Liver (tissue), 6 donors: ENCODE measurements at regions not wholly inside any gene's neighbourhood (a gene's known extent, or its start where the extent isn't known, plus 50 kb on each side); places are given as distances from the start of the nearest gene placed in this dataset.
"Not testable (repeated sequence)": the region's sequence is repeated elsewhere in the genome, so short reads cannot be mapped to it uniquely, and the experiment has no call there.

Experiments used
- DNase-seq: peaks from one replicate; pipeline ENCODE4 v3.0.0-alpha.2; 2017; ENCODE audit warnings: low spot score
- H3K27ac ChIP-seq, 2 donors: one replicate each; pipeline ENCODE4 v1.7.0; 2013; ENCODE audit warnings: inconsistent platforms in 2 of 2, low read length in 2 of 2, control low read depth in 1 of 2, low read depth in 1 of 2, mild to moderate bottlenecking in 1 of 2
- H3K27me3 ChIP-seq, 4 donors: one replicate each; pipeline versions ENCODE4 v1.6.1 to v1.7.0; 2013; ENCODE audit warnings: low read length in 3 of 4, inconsistent platforms in 1 of 4, mild to moderate bottlenecking in 1 of 4, moderate library complexity in 1 of 4; ENCODE audit not compliant: control insufficient read depth in 4 of 4, insufficient read depth in 4 of 4
- H3K36me3 ChIP-seq, 4 donors: one replicate each; pipeline versions ENCODE4 v1.6.1 to v1.7.0; 2013; ENCODE audit warnings: low read length in 3 of 4, mild to moderate bottlenecking in 3 of 4, low read depth in 1 of 4, moderate library complexity in 1 of 4; ENCODE audit not compliant: control insufficient read depth in 4 of 4, insufficient read depth in 3 of 4
- H3K4me1 ChIP-seq, 4 donors: one replicate each; pipeline versions ENCODE4 v1.6.1 to v1.7.0; 2013; ENCODE audit warnings: low read length in 3 of 4, mild to moderate bottlenecking in 3 of 4, moderate library complexity in 1 of 4; ENCODE audit not compliant: control insufficient read depth in 4 of 4, insufficient read depth in 4 of 4
- H3K4me3 ChIP-seq, 3 donors: one replicate each; pipeline versions ENCODE4 v1.6.1 to v1.7.0; 2013; ENCODE audit warnings: low read length in 3 of 3, control low read depth in 1 of 3, low read depth in 1 of 3, mild to moderate bottlenecking in 1 of 3
- H3K9ac ChIP-seq, 2 donors: one replicate each; pipeline ENCODE4 v1.7.0; 2013; ENCODE audit warnings: low read length in 2 of 2, mild to moderate bottlenecking in 2 of 2, moderate library complexity in 2 of 2, control low read depth in 1 of 2, low read depth in 1 of 2
- H3K9me3 ChIP-seq, 4 donors: one replicate each; pipeline versions ENCODE4 v1.6.1 to v1.7.0; 2013; ENCODE audit warnings: low read length in 3 of 4; ENCODE audit not compliant: control insufficient read depth in 4 of 4
- WGBS: extraction: QIAGEN DNeasy Blood & Tissue Kit; methylation state at CpG from one replicate; pipeline ENCODE4 v1.1.7; 2013; 5-methylcytosine and 5-hydroxymethylcytosine counted together
- donor health status: healthy.
- donor health status: healthy.
- donor health status: healthy.

DNA sequence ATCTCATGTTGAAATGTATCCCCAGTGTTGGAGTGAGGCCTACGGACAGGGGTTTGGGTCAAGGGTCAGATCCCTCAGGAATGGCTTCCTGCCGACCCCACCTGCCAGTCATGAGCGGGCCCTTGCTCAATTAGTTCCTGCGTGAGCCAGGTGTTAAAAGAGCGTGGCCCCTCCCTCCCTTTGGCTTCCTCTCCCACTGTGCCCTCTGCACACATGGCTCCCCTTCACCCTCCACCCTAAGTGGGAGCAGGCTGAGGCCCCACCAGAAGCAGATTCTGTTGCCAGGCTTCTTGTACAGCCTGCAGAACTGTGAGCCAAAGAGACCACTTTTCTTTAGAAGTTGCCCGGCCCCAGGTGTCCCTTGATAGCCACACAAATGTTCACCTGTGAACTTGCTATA is 193.3 kb downstream of the NPIPB11 start:
- not testable (repeated sequence) for H3K4me3 ChIP-seq, H3K27me3 ChIP-seq, H3K4me1 ChIP-seq, DNase-seq, H3K27ac ChIP-seq, H3K9ac ChIP-seq, H3K36me3 ChIP-seq, H3K9me3 ChIP-seq
- 86% methylated on average over 6 of the region's 6 CpGs for WGBS

DNA sequence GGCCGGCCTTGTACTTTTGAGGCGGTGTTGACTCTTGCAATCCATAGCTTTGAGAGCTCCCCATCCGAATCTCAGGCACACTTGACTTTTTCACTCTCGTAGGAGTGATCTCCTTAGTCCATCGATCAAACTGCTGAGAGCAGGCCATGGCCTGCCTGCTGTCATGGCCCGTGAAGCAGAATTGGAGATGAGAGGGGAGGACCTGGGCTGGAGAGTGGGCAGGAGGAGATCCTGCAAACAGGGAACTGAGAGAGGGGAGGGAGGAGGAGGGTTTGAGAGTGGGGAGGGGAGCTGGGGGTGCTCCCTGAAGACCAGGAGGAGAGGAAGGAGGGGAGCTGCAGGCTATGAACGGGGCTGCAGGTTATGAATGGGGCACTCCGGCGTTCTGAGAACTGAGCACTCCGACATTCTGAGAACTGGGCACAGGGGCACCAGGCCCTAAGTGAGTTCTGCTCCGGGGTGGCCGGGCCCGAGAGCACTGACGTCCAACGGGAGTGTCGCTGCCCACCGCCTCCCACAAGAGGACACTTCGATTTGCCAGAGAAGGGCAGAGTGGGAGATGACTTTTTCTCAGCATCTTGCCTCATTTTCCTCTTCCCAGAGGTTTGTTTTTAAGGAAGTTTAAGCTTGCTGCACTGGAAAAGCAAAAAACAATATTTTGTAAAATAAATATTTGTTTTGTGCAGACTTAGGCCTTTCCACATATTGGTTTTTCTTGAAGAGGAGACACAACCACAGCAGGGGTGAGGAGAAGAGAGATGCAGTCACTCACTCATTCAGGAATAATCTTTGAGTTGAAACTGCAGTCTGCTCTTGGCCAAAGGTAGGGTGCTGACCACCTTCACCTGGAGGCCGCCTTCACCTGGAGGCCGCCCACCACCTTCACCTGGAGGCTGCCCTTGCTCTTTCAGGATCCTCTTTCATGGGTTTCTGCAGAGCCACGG is 194.2 kb downstream of the NPIPB11 start:
- not testable (repeated sequence) for H3K27ac ChIP-seq, H3K27me3 ChIP-seq, H3K4me1 ChIP-seq, H3K4me3 ChIP-seq, DNase-seq, H3K9me3 ChIP-seq, H3K36me3 ChIP-seq, H3K9ac ChIP-seq
- 92% methylated on average over 21 of the region's 21 CpGs for WGBS

GRCh38 chr16:29211456-29211855 is 195.1 kb downstream of the NPIPB11 start:
- H3K36me3 ChIP-seq, DNase-seq, H3K27ac ChIP-seq, H3K27me3 ChIP-seq, H3K9ac ChIP-seq, H3K4me1 ChIP-seq, H3K9me3 ChIP-seq, H3K4me3 ChIP-seq: not testable (repeated sequence)
- 92% methylated on average over 12 of the region's 12 CpGs for WGBS

GRCh38 chr16:29210299-29211150 is 196.0 kb downstream of the NPIPB11 start:
- H3K4me3 ChIP-seq, H3K27ac ChIP-seq, H3K36me3 ChIP-seq, H3K4me1 ChIP-seq, DNase-seq, H3K9me3 ChIP-seq, H3K9ac ChIP-seq, H3K27me3 ChIP-seq: not testable (repeated sequence)
- WGBS: 94% methylated on average over 21 of the region's 25 CpGs

GRCh38 chr16:29206120-29206519 is 200.4 kb downstream of the NPIPB11 start:
- not testable (repeated sequence) for H3K9me3 ChIP-seq, H3K4me1 ChIP-seq, DNase-seq, H3K36me3 ChIP-seq, H3K9ac ChIP-seq, H3K4me3 ChIP-seq, H3K27me3 ChIP-seq, H3K27ac ChIP-seq
- WGBS: 81% methylated on average over 3 of the region's 3 CpGs

DNA sequence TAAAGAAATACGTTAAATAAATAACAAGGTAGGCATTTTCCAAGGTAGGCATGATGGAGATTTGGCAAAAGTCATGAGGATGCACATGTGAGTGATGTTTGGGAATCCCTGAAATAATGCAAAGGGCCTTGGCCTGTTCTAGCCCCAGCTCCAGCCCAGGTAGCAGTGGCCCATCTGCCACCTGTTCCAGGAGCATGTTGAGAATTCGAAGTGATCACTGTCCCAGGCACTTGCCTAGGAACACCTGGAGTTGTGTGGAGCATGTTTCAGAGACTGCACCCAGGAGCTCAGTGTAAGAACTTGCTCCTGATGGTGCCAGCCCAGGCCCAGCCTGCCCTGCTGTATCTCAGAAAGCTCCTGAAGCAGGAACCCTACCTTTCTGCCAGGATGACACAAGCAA is 201.4 kb downstream of the NPIPB11 start:
- WGBS: 96% methylated on average over 2 of the region's 2 CpGs
- H3K27ac ChIP-seq, H3K4me3 ChIP-seq, H3K36me3 ChIP-seq, H3K27me3 ChIP-seq, H3K9me3 ChIP-seq, DNase-seq, H3K4me1 ChIP-seq, H3K9ac ChIP-seq: not testable (repeated sequence)
